ENCODE measurements at regions not wholly inside any gene's neighbourhood (a gene's known extent, or its start where the extent isn't known, plus 50 kb on each side); places are given as distances from the start of the nearest gene placed in this dataset.

GRCh38 chr2:5528706-5529105, 163.5 kb upstream of the SOX11 start:
- TF ChIP-seq CTCF (IDR thresholded peaks at IDR 0.05): no peak
- no peak for FAIRE-seq
- Histone ChIP-seq H3K4me3 (no peak overlapping the region), H3K27me3 (no peaks in the 10 kb centered on the region), H3K27ac (no peak overlapping the region), H3K4me1 (no peaks in the 10 kb centered on the region), H3K36me3 (no peaks in the 10 kb centered on the region), H3K9me3 (no peaks in the 10 kb centered on the region)
- 64 to 71% methylated on average over 8 of the region's 8 CpGs for WGBS, 2 donors
- ATAC-seq: no peak
- intact Hi-C loops (cut with DNase I): no loop called here
- DNase-seq: no peak

DNA sequence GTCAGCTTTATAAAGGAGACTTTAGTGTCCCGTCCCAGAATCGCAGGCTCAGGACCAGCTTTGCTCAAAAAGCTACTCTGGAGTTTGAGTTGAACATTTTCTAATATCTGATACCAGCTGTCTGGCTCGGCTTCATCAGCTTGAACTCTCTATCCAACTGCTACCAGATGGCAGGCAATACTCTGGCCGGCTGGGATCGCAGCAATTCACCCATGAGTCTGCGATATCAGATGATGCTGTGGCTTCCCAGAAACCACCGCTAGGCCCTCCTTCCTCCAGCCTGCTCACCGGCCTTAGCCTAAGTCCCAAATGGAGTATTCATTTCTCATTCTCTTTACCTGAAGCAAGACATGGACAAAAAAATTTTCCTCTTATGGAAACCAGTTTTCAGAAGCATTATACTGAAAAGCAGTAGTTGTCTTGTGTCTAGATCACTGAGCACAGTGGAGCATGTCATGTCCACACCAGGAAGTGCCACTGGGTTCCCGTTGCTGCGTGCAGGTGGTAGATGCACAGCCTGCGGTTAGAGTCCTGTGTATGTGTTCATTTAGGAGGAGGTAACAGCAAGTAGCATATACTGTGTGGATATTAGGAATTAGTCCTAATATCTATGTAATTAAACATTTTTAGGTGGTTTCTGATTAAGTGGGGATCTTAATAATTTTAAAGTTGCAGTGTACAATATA, 162.0 kb upstream of the SOX11 start:
- 65 to 77% methylated on average over 11 of the region's 11 CpGs for WGBS, 2 donors
- Histone ChIP-seq H3K4me1 (no peaks in the 10 kb centered on the region), H3K9me3 (no peaks in the 10 kb centered on the region), H3K36me3 (no peaks in the 10 kb centered on the region), H3K27me3 (no peaks in the 10 kb centered on the region), H3K4me3 (no peak overlapping the region), H3K27ac (no peak overlapping the region)
- intact Hi-C loops (cut with DNase I): no loop called here
- TF ChIP-seq CTCF (IDR thresholded peaks at IDR 0.05): no peak
- DNase-seq (no peak), FAIRE-seq (no peak), ATAC-seq (no peak)

GRCh38 chr2:5535301-5535700, 156.9 kb upstream of the SOX11 start:
- Histone ChIP-seq H3K27me3 (no peaks in the 10 kb centered on the region), H3K27ac (no peak overlapping the region), H3K36me3 (no peaks in the 10 kb centered on the region), H3K4me3 (no peak overlapping the region), H3K9me3 (no peaks in the 10 kb centered on the region), H3K4me1 (no peaks in the 10 kb centered on the region)
- no peak for TF ChIP-seq CTCF (IDR thresholded peaks at IDR 0.05)
- intact Hi-C loops (cut with DNase I): no loop called here
- FAIRE-seq: no peak
- WGBS, 2 donors: 42 to 49% methylated on average over 3 of the region's 3 CpGs
- ATAC-seq: no peak
- no peak for DNase-seq

GRCh38 chr2:5537180-5537688, 154.9 kb upstream of the SOX11 start:
- no peaks in the 10 kb centered on the region for H3K27me3 ChIP-seq
- FAIRE-seq (no peak), DNase-seq (no peak), ATAC-seq (no peak)
- H3K9me3 ChIP-seq: no peaks in the 10 kb centered on the region
- 72 to 78% methylated on average over 2 of the region's 2 CpGs for WGBS, 2 donors
- no peak overlapping the region for H3K4me3 ChIP-seq
- intact Hi-C loops (cut with DNase I): no loop called here
- no peak overlapping the region for H3K27ac ChIP-seq
- no peak for TF ChIP-seq CTCF (IDR thresholded peaks at IDR 0.05)
- no peaks in the 10 kb centered on the region for H3K36me3 ChIP-seq
- H3K4me1 ChIP-seq: no peaks in the 10 kb centered on the region

- H3K36me3 ChIP-seq: no peaks in the 10 kb centered on the region
- FAIRE-seq (no peak), DNase-seq (no peak), ATAC-seq (no peak)
- H3K27ac ChIP-seq: no peak overlapping the region
- TF ChIP-seq CTCF (IDR thresholded peaks at IDR 0.05): no peak
- no peaks in the 10 kb centered on the region for H3K27me3 ChIP-seq
- 70 to 85% methylated on average over 1 of the region's 1 CpG for WGBS, 2 donors
- no peak overlapping the region for H3K4me3 ChIP-seq
- H3K9me3 ChIP-seq: no peaks in the 10 kb centered on the region
- no peaks in the 10 kb centered on the region for H3K4me1 ChIP-seq
- intact Hi-C loops (cut with DNase I): no loop called here
Measured at GRCh38 chr2:5538313-5538712, 153.9 kb upstream of the SOX11 start.

Data from pancreas (tissue), 10 donors.